Fibroblast of lung (primary cell): ENCODE measurements at regions not wholly inside any gene's neighbourhood (a gene's known extent, or its start where the extent isn't known, plus 50 kb on each side); places are given as distances from the start of the nearest gene placed in this dataset.

ENCODE experiments used
- DNase-seq, 2 donors: peaks; one replicate each; pipeline versions ENCODE4 v3.0.0 to v3.0.0-alpha.2; 2010; ENCODE audit warnings: low read depth in 2 of 2
- H2AFZ ChIP-seq: 2 replicates; pipeline ENCODE4 v1.5.1; 2012; ENCODE audit warnings: low read length, control low read depth, inconsistent platforms
- H3K27ac ChIP-seq: 2 replicates; pipeline ENCODE4 v1.5.1; 2011; ENCODE audit warnings: low read length, control low read depth; ENCODE audit not compliant: insufficient read depth
- H3K27me3 ChIP-seq: 2 replicates; pipeline ENCODE4 v1.5.1; 2011; ENCODE audit warnings: mild to moderate bottlenecking, low read length; ENCODE audit not compliant: control insufficient read depth, insufficient read depth
- H3K36me3 ChIP-seq: 2 replicates; pipeline ENCODE4 v1.5.1; 2011; ENCODE audit warnings: low read length; ENCODE audit not compliant: control insufficient read depth, insufficient read depth
- H3K4me1 ChIP-seq: 2 replicates; pipeline ENCODE4 v1.5.1; 2011; ENCODE audit warnings: low read length; ENCODE audit not compliant: control insufficient read depth, insufficient read depth; ENCODE audit errors: extremely low read depth
- H3K4me2 ChIP-seq: 2 replicates; pipeline ENCODE4 v1.5.1; 2011; ENCODE audit warnings: low read length, control low read depth; ENCODE audit not compliant: insufficient read depth; ENCODE audit errors: extremely low read depth
- H3K4me3 ChIP-seq, 4 experiments: fragments of 200-600 bp in 1 of 4; sonication (generic) in 1 of 4; replicated peaks in 1 of 4; 2 replicates each; pipeline ENCODE4 v1.5.1; 2011 to 2016; ENCODE audit warnings: low read length in 4 of 4, low read depth in 3 of 4, mild to moderate bottlenecking in 3 of 4, control low read depth in 2 of 4, inconsistent platforms in 1 of 4, mixed read lengths in 1 of 4; ENCODE audit not compliant: insufficient read depth in 1 of 4; ENCODE audit errors: control extremely low read depth in 1 of 4
- H3K79me2 ChIP-seq: 2 replicates; pipeline ENCODE4 v1.5.1; 2012; ENCODE audit warnings: mild to moderate bottlenecking, low read length, inconsistent platforms; ENCODE audit not compliant: control insufficient read depth, insufficient read depth
- H3K9ac ChIP-seq: 2 replicates; pipeline ENCODE4 v1.5.1; 2011; ENCODE audit warnings: mild to moderate bottlenecking, low read length, control low read depth; ENCODE audit not compliant: insufficient read depth
- H3K9me3 ChIP-seq: 2 replicates; pipeline ENCODE4 v1.5.1; 2012; ENCODE audit warnings: low read depth, low read length; ENCODE audit not compliant: control insufficient read depth, insufficient read depth
- H4K20me1 ChIP-seq: 2 replicates; pipeline ENCODE4 v1.5.1; 2011; ENCODE audit warnings: low read length; ENCODE audit not compliant: control insufficient read depth, insufficient read depth; ENCODE audit errors: extremely low read depth
- EZH2 ChIP-seq: IDR thresholded peaks from 2 replicates; pipeline ENCODE4 v1.5.1; 2012; ENCODE audit warnings: low read length, control low read depth, mild to moderate bottlenecking; ENCODE audit errors: missing control alignments
- TF ChIP-seq, protein P1 (sequence below), 2 donors: IDR thresholded peaks in 1 of 2; conservative IDR thresholded peaks in 1 of 2; 1 replicate in 1 of 2; 2 replicates in 1 of 2; pipeline ENCODE4 v1.5.1; 2011 to 2012; ENCODE audit warnings: low read length in 2 of 2, control low read depth in 1 of 2, inconsistent platforms in 1 of 2, low read depth in 1 of 2, mild to moderate bottlenecking in 1 of 2

DNA sequence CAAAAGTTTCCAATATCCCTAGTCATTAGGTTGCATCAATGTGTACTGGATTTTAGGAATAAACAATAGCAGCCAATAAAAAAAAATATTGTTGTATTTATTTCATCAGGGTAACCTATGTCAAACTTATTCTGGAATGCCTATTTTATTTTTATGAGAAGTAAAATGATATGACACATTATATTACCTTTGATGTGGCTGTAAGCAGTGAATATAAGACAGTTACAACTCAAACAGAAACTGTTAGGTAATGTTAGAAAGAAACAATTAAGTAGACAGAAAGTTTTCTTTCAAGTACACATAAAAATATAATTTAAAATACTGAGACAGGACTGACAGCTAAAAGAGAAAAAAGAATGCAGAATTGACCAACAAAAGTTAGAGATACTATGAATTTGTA lies 65.5 kb downstream of the GNG10 start:
- H2AFZ ChIP-seq, result no peak overlapping the region
- no peaks in the 10 kb centered on the region for H3K4me1 ChIP-seq
- no peaks in the 10 kb centered on the region for H3K36me3 ChIP-seq
- H3K79me2 ChIP-seq, result no peaks in the 10 kb centered on the region
- TF ChIP-seq EZH2, result no peak
- TF ChIP-seq, protein P1, sequence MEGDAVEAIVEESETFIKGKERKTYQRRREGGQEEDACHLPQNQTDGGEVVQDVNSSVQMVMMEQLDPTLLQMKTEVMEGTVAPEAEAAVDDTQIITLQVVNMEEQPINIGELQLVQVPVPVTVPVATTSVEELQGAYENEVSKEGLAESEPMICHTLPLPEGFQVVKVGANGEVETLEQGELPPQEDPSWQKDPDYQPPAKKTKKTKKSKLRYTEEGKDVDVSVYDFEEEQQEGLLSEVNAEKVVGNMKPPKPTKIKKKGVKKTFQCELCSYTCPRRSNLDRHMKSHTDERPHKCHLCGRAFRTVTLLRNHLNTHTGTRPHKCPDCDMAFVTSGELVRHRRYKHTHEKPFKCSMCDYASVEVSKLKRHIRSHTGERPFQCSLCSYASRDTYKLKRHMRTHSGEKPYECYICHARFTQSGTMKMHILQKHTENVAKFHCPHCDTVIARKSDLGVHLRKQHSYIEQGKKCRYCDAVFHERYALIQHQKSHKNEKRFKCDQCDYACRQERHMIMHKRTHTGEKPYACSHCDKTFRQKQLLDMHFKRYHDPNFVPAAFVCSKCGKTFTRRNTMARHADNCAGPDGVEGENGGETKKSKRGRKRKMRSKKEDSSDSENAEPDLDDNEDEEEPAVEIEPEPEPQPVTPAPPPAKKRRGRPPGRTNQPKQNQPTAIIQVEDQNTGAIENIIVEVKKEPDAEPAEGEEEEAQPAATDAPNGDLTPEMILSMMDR (conservative IDR thresholded peaks at IDR 0.05 in 1 of 2, IDR thresholded peaks at IDR 0.05 in 1 of 2; ENCODE audit: low read depth in 1 of 2, low read length in 2 of 2), result no peak
- H3K4me2 ChIP-seq, result no peak overlapping the region
- no peaks in the 10 kb centered on the region for H4K20me1 ChIP-seq
- H3K4me3 ChIP-seq, result no peak overlapping the region
- no peaks in the 10 kb centered on the region for H3K27me3 ChIP-seq
- H3K27ac ChIP-seq, result no peak overlapping the region
- H3K9ac ChIP-seq, result no peak overlapping the region
- DNase-seq, result no peak
- H3K9me3 ChIP-seq, result no peaks in the 10 kb centered on the region

GRCh38 chr9:111720174-111720573 lies 58.8 kb downstream of the GNG10 start:
- no peak overlapping the region for H3K27ac ChIP-seq
- H3K4me3 ChIP-seq, result no peak overlapping the region
- no peak for DNase-seq
- TF ChIP-seq, protein P1 (conservative IDR thresholded peaks at IDR 0.05 in 1 of 2, IDR thresholded peaks at IDR 0.05 in 1 of 2; ENCODE audit: low read depth in 1 of 2, low read length in 2 of 2), result no peak
- no peak for TF ChIP-seq EZH2
- H2AFZ ChIP-seq, result no peak overlapping the region
- no peak overlapping the region for H3K4me2 ChIP-seq
- no peaks in the 10 kb centered on the region for H3K9me3 ChIP-seq
- no peaks in the 10 kb centered on the region for H3K27me3 ChIP-seq
- no peaks in the 10 kb centered on the region for H3K79me2 ChIP-seq
- no peak overlapping the region for H3K9ac ChIP-seq
- no peaks in the 10 kb centered on the region for H4K20me1 ChIP-seq
- no peaks in the 10 kb centered on the region for H3K4me1 ChIP-seq
- no peaks in the 10 kb centered on the region for H3K36me3 ChIP-seq
